A549 (cell line): ENCODE measurements at regions not wholly inside any gene's neighbourhood (a gene's known extent, or its start where the extent isn't known, plus 50 kb on each side); places are given as distances from the start of the nearest gene placed in this dataset.

Source experiments
- ATAC-seq, 2 experiments: fragments of 200-7000 bp in 1 of 2; fragments of >200 bp in 1 of 2; cut with Nextera tagmentation in 1 of 2; cut with Tn5 transposase in 1 of 2; 3 replicates each; pipeline versions ENCODE4 v1.8.0 to v1.9.1; 2018 to 2020; ENCODE audit warnings: mild to moderate bottlenecking in 1 of 2, moderate library complexity in 1 of 2
- CTCF ChIA-PET: fragments of 300-600 bp; sonication (Branson Sonifier 250); formaldehyde crosslinking; extraction: SDS; loops from one replicate; lab custom pipeline; 2021; ENCODE audit warnings: antibody characterized with exemption, inconsistent platforms; lab: Yijun Ruan, JAX
- POLR2A ChIA-PET: fragments of 350-600 bp; formaldehyde crosslinking; extraction: SDS; loops from one replicate; lab custom pipeline; 2021; ENCODE audit warnings: antibody characterized with exemption, inconsistent platforms; lab: Yijun Ruan, JAX
- DNase-seq, 2 experiments: peaks; one replicate each; pipeline versions ENCODE4 v3.0.0 to v3.0.0-alpha.2; 2011 to 2016; ENCODE audit warnings: low read depth in 1 of 2, low spot score in 1 of 2
- FAIRE-seq: peaks from 2 replicates; lab custom pipeline; 2011; peaks lifted over from hg19 to GRCh38; lab: Jason Lieb, UNC
- H3K27ac ChIP-seq, 2 experiments: fragments of >200 bp; sonication (Bioruptor Twin); formaldehyde crosslinking; 3 replicates each; pipeline ENCODE4 v1.5.1; 2016 to 2017
- H3K4me1 ChIP-seq: fragments of >200 bp; sonication (Bioruptor Twin); formaldehyde crosslinking; 3 replicates; pipeline ENCODE4 v1.6.1; 2016
- H3K4me2 ChIP-seq: fragments of >200 bp; sonication (Bioruptor Twin); formaldehyde crosslinking; 3 replicates; pipeline ENCODE4 v1.6.1; 2016
- H3K4me3 ChIP-seq: fragments of >200 bp; sonication (Bioruptor Twin); formaldehyde crosslinking; 3 replicates; pipeline ENCODE4 v1.5.1; 2016
- H3K9me3 ChIP-seq: fragments of >200 bp; sonication (Bioruptor Twin); formaldehyde crosslinking; 3 replicates; pipeline ENCODE4 v1.6.1; 2016
- CTCF ChIP-seq: fragments of >200 bp; sonication (Bioruptor Twin); formaldehyde crosslinking; IDR thresholded peaks from 3 replicates; pipeline ENCODE4 v1.5.1; 2016
- EP300 ChIP-seq, 2 experiments: fragments of >200 bp; sonication (Bioruptor Twin); formaldehyde crosslinking; IDR thresholded peaks; 2 replicates in 1 of 2; 3 replicates in 1 of 2; pipeline ENCODE4 v1.6.1; 2016 to 2017
- ESRRA ChIP-seq: fragments of 150-350 bp; IDR thresholded peaks from 2 replicates; pipeline ENCODE4 v1.6.1; 2014; ENCODE audit warnings: mild to moderate bottlenecking, low read length, borderline replicate concordance
- HOXA7 ChIP-seq: fragments of 250-450 bp; sonication (Bioruptor Pico); IDR thresholded peaks from 2 replicates; pipeline ENCODE4 v1.5.0; 2020; ENCODE audit warnings: mild to moderate bottlenecking, moderate library complexity
- HOXB5 ChIP-seq: fragments of 250-450 bp; sonication (Bioruptor Pico); IDR thresholded peaks from 2 replicates; pipeline ENCODE4 v1.5.0; 2020; ENCODE audit warnings: mild to moderate bottlenecking, moderate library complexity
- JUN ChIP-seq, 2 experiments: fragments of >200 bp; sonication (Bioruptor Twin); formaldehyde crosslinking; IDR thresholded peaks; 2 replicates in 1 of 2; 3 replicates in 1 of 2; pipeline ENCODE4 v1.6.1; 2016 to 2017
- MAFK ChIP-seq: fragments of 450-650 bp; IDR thresholded peaks from 2 replicates; pipeline ENCODE4 v1.6.1; 2014; ENCODE audit not compliant: partially characterized antibody
- MAX ChIP-seq: IDR thresholded peaks from 2 replicates; pipeline ENCODE4 v1.6.1; 2012
- MYC ChIP-seq: IDR thresholded peaks from 2 replicates; pipeline ENCODE4 v1.6.1; 2012; ENCODE audit warnings: mild to moderate bottlenecking, inconsistent platforms, low read length, improper control_type of control experiment, borderline replicate concordance
- NPAS2 ChIP-seq: fragments of 250-450 bp; sonication (Bioruptor Pico); IDR thresholded peaks from 2 replicates; pipeline ENCODE4 v1.8.0; 2022; ENCODE audit warnings: mild to moderate bottlenecking, moderate library complexity, borderline replicate concordance
- POLR2A ChIP-seq: IDR thresholded peaks from 2 replicates; pipeline ENCODE4 v1.6.1; 2012; ENCODE audit warnings: mild to moderate bottlenecking, low read length
- REST ChIP-seq: fragments of 200-600 bp; sonication (generic); IDR thresholded peaks from 2 replicates; pipeline ENCODE4 v1.6.1; 2016; ENCODE audit warnings: antibody characterized with exemption, mild to moderate bottlenecking, moderate library complexity
- RFX5 ChIP-seq: fragments of 450-650 bp; IDR thresholded peaks from 2 replicates; pipeline ENCODE4 v1.7.1; 2014; ENCODE audit warnings: antibody characterized with exemption, mild to moderate bottlenecking, moderate library complexity
- RNF2 ChIP-seq: fragments of 200-600 bp; sonication (generic); IDR thresholded peaks from 2 replicates; pipeline ENCODE4 v1.6.1; 2016; ENCODE audit warnings: low read depth, mild to moderate bottlenecking, antibody characterized with exemption, moderate library complexity, borderline replicate concordance
- TFCP2L1 ChIP-seq: fragments of 250-450 bp; sonication (Bioruptor Pico); IDR thresholded peaks from 2 replicates; pipeline ENCODE4 v1.5.0; 2021; ENCODE audit warnings: mild to moderate bottlenecking
- USF2 ChIP-seq: fragments of 450-650 bp; IDR thresholded peaks from 2 replicates; pipeline ENCODE4 v1.6.1; 2014; ENCODE audit warnings: antibody characterized with exemption
- whole genome bisulfite sequencing: methylation state at CpG from one replicate; pipeline ENCODE4 v1.1.6; 2017; ENCODE audit errors: missing lambda C conversion rate; 5-methylcytosine and 5-hydroxymethylcytosine counted together

- ATAC-seq (no peak), DNase-seq (no peak), FAIRE-seq (no peak)
- ChIA-PET CTCF (interaction anchor here (0.5 kb wide), 1 partner anchor 79 kb away, joined by 3 read pairs; no protein-coding TSS in a partner anchor), POLR2A (no interaction called here)
- Histone ChIP-seq H3K4me2 (no peak overlapping the region), H3K4me3 (no peak overlapping the region), H3K9me3 (peaks cover 2% of the 10 kb centered on the region; the same call in 1 of the 3 replicates), H3K4me1 (no peaks in the 10 kb centered on the region), H3K27ac (no peak overlapping the region)
- no peak for TF ChIP-seq HOXA7 (CRISPR knock-in tag)
- TF ChIP-seq NPAS2 (CRISPR knock-in tag) = no peak
- TF ChIP-seq ESRRA = no peak
These were observed 95.3 kb upstream of the FAM136A start for GRCh38 chr2:70397186-70397585.

- ATAC-seq = no peak
- H3K9me3 ChIP-seq = peaks cover 2% of the 10 kb centered on the region; the same call in 1 of the 3 replicates
- POLR2A ChIA-PET = no interaction called here
- CTCF ChIA-PET = no interaction called here
- no peak overlapping the region for H3K4me2 ChIP-seq
- no peak overlapping the region for H3K4me3 ChIP-seq
- H3K27ac ChIP-seq = no peak overlapping the region
- no peak for DNase-seq
- no peak for FAIRE-seq
- H3K4me1 ChIP-seq = no peaks in the 10 kb centered on the region
- no peak for TF ChIP-seq USF2
- no peak for TF ChIP-seq REST
- TF ChIP-seq MAFK = no peak
- TF ChIP-seq RFX5 = no peak
- no peak for TF ChIP-seq TFCP2L1 (CRISPR knock-in tag)
- TF ChIP-seq RNF2 = no peak
- TF ChIP-seq JUN (IDR thresholded peaks at IDR 0.05) = no peak
- no peak for TF ChIP-seq POLR2A
- no peak for TF ChIP-seq MAX
- no peak for TF ChIP-seq HOXB5 (CRISPR knock-in tag)
- TF ChIP-seq CTCF = no peak
- no peak for TF ChIP-seq MYC
- 49% methylated on average over 5 of the region's 5 CpGs for WGBS
These were observed 94.7 kb upstream of the FAM136A start for GRCh38 chr2:70396612-70397011.

GRCh38 chr2:70393881-70394280 lies 92.0 kb upstream of the FAM136A start:
- ChIA-PET CTCF (no interaction called here), POLR2A (no interaction called here)
- Histone ChIP-seq H3K4me1 (no peaks in the 10 kb centered on the region), H3K27ac (no peak overlapping the region), H3K9me3 (peaks cover 2% of the 10 kb centered on the region; the same call in 1 of the 3 replicates), H3K4me2 (no peak overlapping the region), H3K4me3 (no peak overlapping the region)
- FAIRE-seq (no peak), ATAC-seq (no peak), DNase-seq (no peak)
- TF ChIP-seq EP300 (IDR thresholded peaks at IDR 0.05) = no peak
- peak; percentile 72 for TF ChIP-seq MAFK
- WGBS = 53% methylated on average over 3 of the region's 3 CpGs
